Hepatocyte (in vitro differentiated cells): ENCODE measurements at regions not wholly inside any gene's neighbourhood (a gene's known extent, or its start where the extent isn't known, plus 50 kb on each side); places are given as distances from the start of the nearest gene placed in this dataset.

Experiments
- DNase-seq: peaks from one replicate; pipeline ENCODE4 v3.0.0-alpha.2; 2016; ENCODE audit warnings: low spot score
- H2AFZ ChIP-seq: fragments of 200-600 bp; sonication (generic); 2 replicates; pipeline ENCODE4 v1.6.0; 2016; ENCODE audit warnings: antibody characterized with exemption, mild to moderate bottlenecking
- H3K27ac ChIP-seq: fragments of 200-600 bp; sonication (generic); 2 replicates; pipeline ENCODE4 v1.5.1; 2016; ENCODE audit warnings: mild to moderate bottlenecking
- H3K27me3 ChIP-seq: fragments of 200-600 bp; sonication (generic); 2 replicates; pipeline ENCODE4 v1.6.1; 2016
- H3K36me3 ChIP-seq: fragments of 200-600 bp; sonication (generic); replicated peaks from 2 replicates; pipeline ENCODE4 v1.5.1; 2016; ENCODE audit warnings: low read depth; ENCODE audit not compliant: insufficient read depth
- H3K4me1 ChIP-seq: fragments of 200-600 bp; sonication (generic); 2 replicates; pipeline ENCODE4 v1.5.1; 2016; ENCODE audit warnings: mild to moderate bottlenecking, moderate library complexity; ENCODE audit not compliant: insufficient read depth
- H3K4me2 ChIP-seq: fragments of 200-600 bp; sonication (generic); 2 replicates; pipeline ENCODE4 v1.6.0; 2016
- H3K4me3 ChIP-seq: fragments of 200-600 bp; sonication (generic); 2 replicates; pipeline ENCODE4 v1.5.1; 2016; ENCODE audit warnings: mild to moderate bottlenecking
- H3K79me2 ChIP-seq: fragments of 200-600 bp; sonication (generic); 2 replicates; pipeline ENCODE4 v1.6.0; 2017; ENCODE audit warnings: mild to moderate bottlenecking
- H3K9me2 ChIP-seq: fragments of 200-600 bp; sonication (generic); replicated peaks from 2 replicates; pipeline ENCODE4 v1.6.0; 2017; ENCODE audit warnings: mild to moderate bottlenecking; ENCODE audit not compliant: insufficient read depth
- H3K9me3 ChIP-seq: fragments of 200-600 bp; sonication (generic); 2 replicates; pipeline ENCODE4 v1.5.1; 2016; ENCODE audit warnings: low read depth, mild to moderate bottlenecking
- H4K20me1 ChIP-seq: fragments of 200-600 bp; sonication (generic); 2 replicates; pipeline ENCODE4 v1.6.0; 2016; ENCODE audit warnings: mild to moderate bottlenecking; ENCODE audit not compliant: insufficient read depth, poor library complexity, severe bottlenecking
- CTCF ChIP-seq: fragments of 200-600 bp; sonication (generic); IDR thresholded peaks from 2 replicates; pipeline ENCODE4 v1.5.1; 2016; ENCODE audit warnings: antibody characterized with exemption, mild to moderate bottlenecking; ENCODE audit not compliant: poor library complexity
- EZH2 ChIP-seq: fragments of 200-600 bp; sonication (generic); IDR thresholded peaks from 2 replicates; pipeline ENCODE4 v1.6.1; 2016; ENCODE audit warnings: antibody characterized with exemption, mild to moderate bottlenecking, borderline replicate concordance
- EZH2phosphoT487 ChIP-seq: fragments of 200-600 bp; sonication (generic); IDR thresholded peaks from one replicate; pipeline ENCODE4 v1.6.1; 2018; ENCODE audit warnings: antibody characterized with exemption, mild to moderate bottlenecking, low read depth, moderate library complexity; ENCODE audit not compliant: unreplicated experiment, severe bottlenecking
- WGBS: methylation state at CpG from one replicate; pipeline ENCODE4 v1.1.6; 2016; ENCODE audit warnings: low lambda C conversion rate; ENCODE audit errors: missing lambda C conversion rate; 5-methylcytosine and 5-hydroxymethylcytosine counted together

DNA sequence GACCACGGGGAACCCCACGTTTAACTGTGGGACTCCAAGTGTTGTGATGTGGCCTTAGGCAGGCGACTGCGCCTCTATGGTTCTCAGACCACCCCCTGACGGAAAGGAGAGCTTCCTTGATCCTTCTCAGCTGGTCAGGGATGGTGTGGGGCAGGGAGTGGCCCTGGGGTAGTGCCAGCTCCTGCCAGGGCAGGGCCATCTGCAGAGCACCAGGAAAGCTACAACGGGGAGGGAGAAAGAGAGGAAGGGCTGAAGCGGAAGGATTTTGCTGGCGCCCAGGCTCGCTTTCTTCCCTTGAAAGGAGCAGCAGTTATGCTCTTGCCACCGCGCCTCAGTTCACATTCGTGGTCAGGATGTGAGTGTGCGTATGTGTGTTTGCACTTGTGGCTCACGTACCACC, 74.9 kb upstream of the PCBD1 start:
- TF ChIP-seq CTCF (no peak), EZH2 (no peak), EZH2phosphoT487 (no peak)
- no peaks in the 10 kb centered on the region for H3K36me3 ChIP-seq
- no peaks in the 10 kb centered on the region for H3K79me2 ChIP-seq
- no peak for DNase-seq
- H4K20me1 ChIP-seq, result no peaks in the 10 kb centered on the region
- H3K27ac ChIP-seq, result no peak overlapping the region
- no peaks in the 10 kb centered on the region for H3K27me3 ChIP-seq
- no peak overlapping the region for H3K4me3 ChIP-seq
- WGBS, result 92% methylated on average over 14 of the region's 14 CpGs
- H3K4me2 ChIP-seq, result no peak overlapping the region
- H3K4me1 ChIP-seq, result no peaks in the 10 kb centered on the region
- H2AFZ ChIP-seq, result no peak overlapping the region
- no peaks in the 10 kb centered on the region for H3K9me2 ChIP-seq
- H3K9me3 ChIP-seq, result no peaks in the 10 kb centered on the region

DNA sequence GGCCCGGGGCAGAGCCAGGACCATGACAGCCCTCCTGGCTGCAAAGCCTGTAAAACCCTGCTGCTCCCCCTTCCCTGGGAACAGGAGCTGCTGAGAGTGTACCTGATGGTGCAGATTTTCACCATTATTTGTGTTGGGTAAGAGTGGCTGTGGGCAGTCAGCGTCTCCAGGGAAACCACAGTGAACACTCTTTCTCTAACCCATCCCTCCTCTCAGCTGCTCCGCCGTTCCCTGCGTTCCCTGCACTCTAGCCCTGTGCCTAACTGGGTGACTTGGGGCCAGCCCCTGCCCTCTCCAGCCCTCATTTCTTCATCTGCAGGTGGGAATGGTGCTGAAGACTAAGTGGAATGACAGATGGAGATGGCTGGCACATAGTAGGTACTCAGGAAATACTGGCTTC, 75.9 kb upstream of the PCBD1 start:
- Histone ChIP-seq H2AFZ (no peak overlapping the region), H4K20me1 (no peaks in the 10 kb centered on the region), H3K4me3 (no peak overlapping the region), H3K9me2 (no peaks in the 10 kb centered on the region), H3K4me1 (no peaks in the 10 kb centered on the region), H3K4me2 (no peak overlapping the region), H3K36me3 (no peaks in the 10 kb centered on the region), H3K27ac (no peak overlapping the region), H3K79me2 (no peaks in the 10 kb centered on the region), H3K9me3 (no peaks in the 10 kb centered on the region), H3K27me3 (no peaks in the 10 kb centered on the region)
- TF ChIP-seq EZH2phosphoT487 (no peak), CTCF (no peak), EZH2 (no peak)
- no peak for DNase-seq
- 76% methylated on average over 5 of the region's 5 CpGs for WGBS

- TF ChIP-seq EZH2 (no peak), EZH2phosphoT487 (no peak), CTCF (no peak)
- DNase-seq, result no peak
- H3K27ac ChIP-seq, result no peak overlapping the region
- H3K9me2 ChIP-seq, result no peaks in the 10 kb centered on the region
- H3K4me1 ChIP-seq, result no peaks in the 10 kb centered on the region
- H3K27me3 ChIP-seq, result no peaks in the 10 kb centered on the region
- no peaks in the 10 kb centered on the region for H3K9me3 ChIP-seq
- no peaks in the 10 kb centered on the region for H3K79me2 ChIP-seq
- no peaks in the 10 kb centered on the region for H3K36me3 ChIP-seq
- H2AFZ ChIP-seq, result no peak overlapping the region
- 91% methylated on average over 8 of the region's 8 CpGs for WGBS
- no peak overlapping the region for H3K4me3 ChIP-seq
- H3K4me2 ChIP-seq, result no peak overlapping the region
- no peaks in the 10 kb centered on the region for H4K20me1 ChIP-seq
Observed at GRCh38 chr10:70964881-70965280, 76.5 kb upstream of the PCBD1 start.

DNA sequence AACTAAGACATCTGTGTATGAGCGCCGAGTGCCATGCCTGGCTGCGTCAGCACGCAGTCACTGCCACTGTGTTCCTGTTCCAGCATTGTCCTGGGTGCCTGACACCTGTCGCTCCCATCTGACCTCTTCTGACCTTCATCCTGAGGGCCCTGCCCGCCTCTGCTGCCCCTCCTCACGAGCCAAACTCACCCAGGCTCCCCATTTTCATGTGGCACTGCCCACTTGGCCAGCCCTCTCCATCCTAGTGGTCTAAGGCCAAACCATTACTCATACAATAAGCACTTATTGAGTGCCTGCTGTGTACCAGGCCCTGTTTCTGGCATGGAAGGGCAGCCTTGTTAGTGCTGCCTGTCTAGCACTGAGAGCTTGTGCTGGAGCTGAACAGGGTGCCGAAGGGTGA, 77.2 kb upstream of the PCBD1 start:
- Histone ChIP-seq H3K27me3 (no peaks in the 10 kb centered on the region), H3K4me3 (no peak overlapping the region), H4K20me1 (no peaks in the 10 kb centered on the region), H3K27ac (no peak overlapping the region), H3K9me2 (no peaks in the 10 kb centered on the region), H3K4me1 (no peaks in the 10 kb centered on the region), H3K4me2 (no peak overlapping the region), H2AFZ (no peak overlapping the region), H3K79me2 (no peaks in the 10 kb centered on the region), H3K9me3 (no peaks in the 10 kb centered on the region), H3K36me3 (no peaks in the 10 kb centered on the region)
- no peak for DNase-seq
- TF ChIP-seq CTCF (no peak), EZH2phosphoT487 (no peak), EZH2 (no peak)
- 96% methylated on average over 8 of the region's 8 CpGs for WGBS
